Smooth muscle cell of the brain vasculature (primary cell): ENCODE measurements at regions not wholly inside any gene's neighbourhood (a gene's known extent, or its start where the extent isn't known, plus 50 kb on each side); places are given as distances from the start of the nearest gene placed in this dataset.
"Not testable (repeated sequence)": the region's sequence is repeated elsewhere in the genome, so short reads cannot be mapped to it uniquely, and the experiment has no call there.

Experiments used
- DNase-seq: peaks from one replicate; pipeline ENCODE4 v3.0.0-alpha.2; 2012; ENCODE audit warnings: low read depth, low spot score

DNA sequence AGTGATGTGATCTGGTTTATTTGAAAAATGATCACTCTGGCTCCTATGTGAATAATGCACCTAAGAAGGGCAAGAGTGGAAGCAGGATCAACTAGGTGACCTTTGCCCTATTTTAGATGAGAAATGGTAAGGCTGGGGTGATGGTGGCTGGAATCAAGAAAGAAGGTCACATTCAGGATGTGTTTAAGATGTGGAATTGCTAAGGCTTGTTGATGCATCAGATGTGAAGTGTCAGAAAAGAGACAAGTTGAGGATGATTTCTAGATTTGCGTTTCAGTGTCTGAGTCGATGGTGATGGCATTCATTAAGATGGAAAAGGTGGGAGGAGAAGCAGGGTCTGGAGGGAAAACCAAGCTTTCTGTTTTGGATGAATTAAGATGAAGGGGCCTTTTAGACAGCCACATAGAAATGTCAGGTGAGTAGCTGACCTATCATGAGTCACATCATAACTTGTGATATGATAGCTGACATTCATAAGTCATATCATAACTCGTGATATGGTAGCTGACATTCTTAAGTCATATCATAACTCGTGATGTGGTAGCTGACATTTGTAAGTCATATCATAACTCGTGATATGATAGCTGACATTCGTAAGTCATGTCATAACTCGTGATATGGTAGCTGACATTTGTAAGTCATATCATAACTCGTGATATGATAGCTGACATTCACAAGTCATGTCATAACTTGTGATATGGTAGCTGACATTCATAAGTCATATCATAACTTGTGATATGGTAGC is 101.2 kb upstream of the SEC11C start:
- DNase-seq, result no peak

DNA sequence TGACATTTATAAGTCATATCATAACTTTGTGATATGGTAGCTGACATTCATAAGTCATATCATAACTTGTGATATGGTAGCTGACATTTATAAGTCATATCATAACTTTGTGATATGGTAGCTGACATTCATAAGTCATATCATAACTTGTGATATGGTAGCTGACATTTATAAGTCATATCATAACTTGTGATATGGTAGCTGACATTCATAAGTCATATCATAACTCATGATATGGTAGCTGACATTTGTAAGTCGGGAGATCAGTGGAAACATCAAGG is 100.7 kb upstream of the SEC11C start:
- DNase-seq, result not testable (repeated sequence)

- no peak for DNase-seq
Measured at GRCh38 chr18:59039449-59039848, 100.2 kb upstream of the SEC11C start.

GRCh38 chr18:59040770-59041148 is 98.9 kb upstream of the SEC11C start:
- DNase-seq, result no peak

- DNase-seq, result no peak
Measured at GRCh38 chr18:59041296-59041695, 98.4 kb upstream of the SEC11C start.

- DNase-seq, result no peak
Measured at GRCh38 chr18:59041819-59042815, 97.6 kb upstream of the SEC11C start.

GRCh38 chr18:59044855-59045254 is 94.8 kb upstream of the SEC11C start:
- no peak for DNase-seq

GRCh38 chr18:59047321-59048047 is 92.2 kb upstream of the SEC11C start:
- DNase-seq, result no peak

DNA sequence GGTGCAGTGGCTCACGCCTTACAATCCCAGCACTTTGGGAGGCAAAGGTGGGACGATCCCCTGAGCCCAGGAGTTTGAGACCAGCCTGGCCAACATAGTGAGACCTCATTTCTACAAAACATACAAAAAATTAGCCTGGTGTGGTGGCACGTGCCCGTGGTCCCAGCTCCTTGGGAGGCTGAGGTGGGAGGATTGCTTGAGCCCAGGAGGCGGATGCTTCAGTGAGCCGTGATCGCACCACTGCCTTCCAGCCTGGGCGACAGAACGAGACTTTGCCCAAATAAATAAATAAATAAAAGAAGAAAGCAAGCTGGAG is 91.7 kb upstream of the SEC11C start:
- no peak for DNase-seq

GRCh38 chr18:59048378-59048777 is 91.3 kb upstream of the SEC11C start:
- DNase-seq, result no peak

DNA sequence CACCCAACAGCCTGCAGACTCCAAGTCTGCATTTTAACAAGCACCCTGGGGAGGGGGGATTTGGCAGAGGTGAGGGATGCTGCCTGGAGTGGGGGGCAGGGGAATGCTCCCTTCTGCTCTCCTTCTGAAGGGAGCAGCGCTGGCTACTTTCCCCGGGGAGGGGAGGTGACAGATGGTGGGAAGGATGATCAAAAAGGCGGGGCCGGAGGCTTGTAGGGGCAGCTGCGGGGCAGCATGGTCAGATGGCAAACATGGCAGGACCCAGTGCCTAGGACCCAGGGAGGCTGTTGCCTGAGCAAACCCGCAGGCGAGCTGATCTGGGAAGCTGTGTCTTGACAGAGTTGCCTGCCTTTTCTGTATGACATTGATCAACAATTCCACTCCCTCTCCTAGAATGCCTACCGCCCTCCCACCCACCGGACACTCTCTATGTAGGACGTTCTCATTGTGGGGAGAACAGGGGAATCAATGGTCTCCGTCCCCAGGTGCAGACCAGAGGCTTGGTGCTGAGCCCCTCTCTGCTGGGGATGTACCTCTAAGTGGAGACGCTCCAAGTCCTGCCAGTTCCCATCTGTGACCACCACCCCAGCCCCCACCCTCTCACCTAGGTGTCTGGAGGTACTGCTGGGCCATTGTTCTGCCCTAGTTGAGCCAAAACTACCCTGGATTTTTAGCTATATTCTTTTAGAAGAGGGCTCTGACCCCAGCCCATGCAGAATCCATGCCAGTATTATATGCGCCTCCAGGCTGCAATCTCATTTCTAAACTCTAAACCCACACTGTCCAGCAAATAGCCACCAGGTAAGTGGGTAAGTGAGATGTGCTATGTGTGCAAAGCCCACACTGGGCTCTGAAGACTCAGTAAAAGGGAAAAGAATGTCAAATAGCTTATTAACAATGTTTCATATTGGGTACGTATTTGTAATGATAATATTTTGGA is 89.7 kb upstream of the SEC11C start:
- no peak for DNase-seq

DNA sequence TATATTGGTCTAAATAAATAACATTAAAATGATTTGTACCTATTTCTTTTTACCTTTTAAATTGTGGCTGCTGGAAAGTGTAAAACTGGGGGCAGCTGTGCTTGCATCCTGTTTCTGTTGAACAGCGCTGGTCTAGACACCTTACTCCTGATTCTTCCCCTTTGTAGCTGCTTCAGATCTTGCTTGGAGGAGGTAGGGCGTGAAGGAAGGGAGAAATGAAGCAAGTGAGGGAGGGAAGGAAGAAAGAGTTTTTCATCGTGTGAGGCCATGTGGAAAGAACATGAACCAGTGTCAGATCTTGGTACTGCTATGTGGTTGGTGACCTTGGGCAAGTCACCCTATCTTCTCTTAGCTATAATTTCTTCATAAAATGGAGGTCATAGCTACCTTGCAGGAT is 89.0 kb upstream of the SEC11C start:
- DNase-seq, result no peak

DNA sequence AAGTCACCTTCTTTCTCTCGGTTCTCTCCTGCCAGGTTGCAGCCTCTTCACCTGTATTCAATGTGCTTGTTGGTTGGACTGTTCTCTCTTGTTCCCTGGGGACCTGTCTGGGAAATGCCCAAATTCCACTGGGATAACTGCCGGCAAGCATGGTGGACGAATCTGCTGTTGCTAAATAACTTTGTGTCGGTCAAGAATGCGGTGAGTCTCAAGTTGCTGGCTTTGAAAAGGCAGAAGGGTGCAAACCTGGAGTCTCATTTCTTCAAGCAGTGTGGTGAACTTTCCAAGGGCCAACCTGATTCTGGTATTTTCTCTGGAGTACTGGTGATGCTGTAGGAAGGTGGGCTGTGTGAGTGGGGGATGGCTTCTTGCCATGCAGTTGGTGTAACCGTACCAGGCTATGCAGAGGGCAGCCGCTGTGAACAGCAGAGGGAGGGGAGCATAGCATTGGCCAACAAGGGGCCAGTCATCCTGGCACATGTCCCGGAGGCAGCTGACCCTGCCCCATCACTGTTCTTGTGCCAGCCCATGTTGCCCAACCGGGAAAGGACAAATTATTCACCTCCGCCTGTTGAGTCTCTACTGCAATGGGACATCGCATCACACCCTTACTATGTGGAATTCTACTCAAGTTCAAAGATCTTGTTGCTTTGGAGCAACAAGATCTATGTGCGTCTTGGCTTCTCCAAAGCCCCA is 88.1 kb upstream of the SEC11C start:
- DNase-seq, result no peak

DNA sequence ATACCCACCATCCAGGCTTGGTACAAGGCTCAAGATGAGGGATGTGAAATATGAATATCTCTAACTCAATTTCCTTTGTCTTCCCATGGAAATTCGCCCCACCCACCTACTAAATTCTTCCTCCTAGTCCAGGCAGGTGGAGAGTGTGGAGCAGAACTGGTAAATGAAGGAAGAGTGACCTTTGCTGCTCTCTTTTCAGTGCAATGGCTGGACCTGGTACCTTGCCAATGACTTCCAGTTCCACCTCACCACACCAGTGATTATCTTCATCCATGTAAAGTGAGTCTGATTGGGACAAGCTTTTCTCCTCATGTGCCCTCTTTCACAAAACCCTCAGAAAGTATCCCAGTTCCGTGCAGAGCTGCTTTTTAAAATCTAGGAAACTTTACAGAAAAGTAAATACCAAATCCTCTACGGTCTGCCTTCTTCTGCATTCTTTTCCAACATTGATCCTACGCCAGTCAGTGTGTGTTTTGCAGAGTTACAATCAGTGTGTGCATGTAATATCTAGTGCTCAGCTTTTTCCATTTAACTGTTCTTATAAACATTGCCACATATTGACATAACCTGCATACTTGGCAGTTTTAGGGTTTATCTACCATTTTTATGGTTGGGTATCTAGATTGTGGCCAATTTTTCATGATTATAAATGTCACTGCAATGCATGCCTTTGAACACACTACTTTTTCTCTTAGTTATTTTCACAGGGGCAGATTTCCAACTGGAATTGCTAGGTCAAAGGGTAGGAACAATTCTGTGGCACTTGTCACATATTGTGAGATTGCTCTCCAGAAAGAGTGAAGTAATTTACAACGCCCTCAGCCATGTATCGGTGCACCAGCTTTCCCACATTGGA is 86.5 kb upstream of the SEC11C start:
- DNase-seq, result no peak

- DNase-seq, result no peak
Measured at GRCh38 chr18:59054496-59055287, 85.0 kb upstream of the SEC11C start.

DNA sequence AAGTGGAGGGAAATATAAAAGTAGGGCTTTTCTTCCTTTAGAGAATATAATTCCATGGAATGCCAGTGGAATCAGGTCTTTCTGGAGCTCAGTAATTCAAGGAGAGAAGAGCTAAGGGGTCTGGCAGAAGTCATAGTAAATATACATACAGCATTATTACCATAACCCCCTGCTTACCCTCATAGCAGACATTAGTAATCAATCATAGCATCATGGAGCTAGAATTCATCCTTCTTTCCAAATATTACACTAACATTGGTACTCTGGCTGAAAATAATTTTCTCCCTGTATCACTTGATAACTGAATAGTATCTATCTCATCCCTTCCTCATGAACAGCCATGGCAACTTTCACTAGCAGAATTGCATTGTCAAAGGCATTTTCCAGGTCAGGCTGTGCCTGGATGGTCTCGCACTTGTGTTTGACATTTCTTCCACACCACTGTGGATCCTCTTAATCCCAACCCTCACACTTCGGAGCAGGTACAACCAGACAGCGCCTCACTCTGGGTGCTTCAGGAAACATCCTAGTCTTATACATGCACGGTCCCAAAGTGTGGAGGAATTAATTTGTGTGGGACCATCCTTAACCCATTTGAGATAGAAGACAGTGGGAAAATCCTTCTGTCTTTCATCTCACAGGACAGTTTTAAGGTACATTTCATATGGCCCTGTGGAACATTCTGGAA is 84.2 kb upstream of the SEC11C start:
- DNase-seq, result no peak

DNA sequence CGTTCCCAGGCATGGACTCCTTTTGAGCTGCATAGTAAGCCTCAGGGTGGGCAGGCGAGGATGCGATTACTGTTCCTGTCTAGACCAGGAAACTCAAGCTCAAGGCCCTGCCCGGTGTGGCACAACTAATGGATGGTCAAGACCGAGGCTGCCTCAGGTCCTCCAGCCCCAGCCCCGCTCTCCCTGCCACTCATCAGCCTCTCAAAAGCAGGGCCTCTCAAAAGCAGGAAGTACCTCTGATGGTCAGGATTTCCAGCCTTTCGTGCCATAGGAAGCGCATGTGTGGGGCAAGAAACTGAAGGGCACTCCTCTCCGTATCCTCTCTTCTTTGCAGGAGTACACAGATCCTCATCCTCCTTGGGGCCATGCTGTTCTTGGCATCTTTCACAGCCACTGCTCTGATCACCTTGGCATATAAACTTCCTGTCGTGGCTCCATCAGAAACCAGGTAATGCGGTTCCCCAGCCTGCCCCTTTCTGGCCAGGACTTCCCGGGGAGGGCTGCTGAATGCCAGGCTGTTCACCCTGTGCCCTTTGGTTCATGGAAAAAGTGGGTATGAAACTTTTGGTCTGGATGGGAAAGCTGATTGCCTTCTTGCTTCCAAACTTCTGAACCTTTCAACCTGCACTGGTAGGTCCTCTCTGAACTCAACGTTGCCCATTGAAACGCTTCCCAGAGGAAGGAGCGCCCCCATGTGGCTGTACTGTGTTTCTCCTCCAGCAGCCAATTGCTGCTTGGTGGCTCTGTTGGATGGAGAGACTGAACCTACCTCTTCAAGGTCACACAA is 82.8 kb upstream of the SEC11C start:
- peak; percentile 17 for DNase-seq

GRCh38 chr18:59057493-59057795 is 82.2 kb upstream of the SEC11C start:
- DNase-seq, result no peak
